PFSK-1 (cell line): ENCODE measurements at regions not wholly inside any gene's neighbourhood (a gene's known extent, or its start where the extent isn't known, plus 50 kb on each side); places are given as distances from the start of the nearest gene placed in this dataset.

ENCODE experiments used
- SIN3A ChIP-seq: IDR thresholded peaks from 2 replicates; pipeline ENCODE4 v1.6.1; 2012; ENCODE audit warnings: mild to moderate bottlenecking, low read length, moderate library complexity, borderline replicate concordance; ENCODE audit not compliant: insufficient read depth
- TF ChIP-seq, protein P1 (sequence below), 2 experiments: IDR thresholded peaks; 2 replicates each; pipeline versions ENCODE4 v1.6.1 to v1.8.0; 2011 to 2012; ENCODE audit warnings: low read depth in 2 of 2, low read length in 2 of 2, control low read depth in 1 of 2, inconsistent platforms in 1 of 2, mild to moderate bottlenecking in 1 of 2, moderate library complexity in 1 of 2; ENCODE audit not compliant: insufficient read depth in 1 of 2

DNA sequence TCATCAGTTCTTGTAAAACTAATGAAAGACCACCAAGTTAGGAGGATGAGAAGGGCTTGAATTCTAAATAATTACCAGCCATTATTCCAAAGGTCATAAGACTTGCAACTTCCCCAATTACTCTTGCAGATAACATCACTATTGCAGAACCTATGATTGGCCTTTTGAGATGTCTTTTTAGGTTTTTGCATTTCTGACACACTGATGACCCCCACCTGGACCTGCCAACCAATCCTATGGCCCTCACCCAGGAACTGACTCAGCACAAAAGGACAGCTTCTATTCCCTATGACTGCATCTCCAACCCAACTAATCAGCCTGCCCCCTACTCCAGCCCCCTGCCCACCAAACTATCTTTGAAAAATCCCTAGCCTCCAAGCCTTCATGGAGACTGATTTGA lies 111.5 kb upstream of the COPS8 start:
- TF ChIP-seq SIN3A, result no peak
- TF ChIP-seq, protein P1, sequence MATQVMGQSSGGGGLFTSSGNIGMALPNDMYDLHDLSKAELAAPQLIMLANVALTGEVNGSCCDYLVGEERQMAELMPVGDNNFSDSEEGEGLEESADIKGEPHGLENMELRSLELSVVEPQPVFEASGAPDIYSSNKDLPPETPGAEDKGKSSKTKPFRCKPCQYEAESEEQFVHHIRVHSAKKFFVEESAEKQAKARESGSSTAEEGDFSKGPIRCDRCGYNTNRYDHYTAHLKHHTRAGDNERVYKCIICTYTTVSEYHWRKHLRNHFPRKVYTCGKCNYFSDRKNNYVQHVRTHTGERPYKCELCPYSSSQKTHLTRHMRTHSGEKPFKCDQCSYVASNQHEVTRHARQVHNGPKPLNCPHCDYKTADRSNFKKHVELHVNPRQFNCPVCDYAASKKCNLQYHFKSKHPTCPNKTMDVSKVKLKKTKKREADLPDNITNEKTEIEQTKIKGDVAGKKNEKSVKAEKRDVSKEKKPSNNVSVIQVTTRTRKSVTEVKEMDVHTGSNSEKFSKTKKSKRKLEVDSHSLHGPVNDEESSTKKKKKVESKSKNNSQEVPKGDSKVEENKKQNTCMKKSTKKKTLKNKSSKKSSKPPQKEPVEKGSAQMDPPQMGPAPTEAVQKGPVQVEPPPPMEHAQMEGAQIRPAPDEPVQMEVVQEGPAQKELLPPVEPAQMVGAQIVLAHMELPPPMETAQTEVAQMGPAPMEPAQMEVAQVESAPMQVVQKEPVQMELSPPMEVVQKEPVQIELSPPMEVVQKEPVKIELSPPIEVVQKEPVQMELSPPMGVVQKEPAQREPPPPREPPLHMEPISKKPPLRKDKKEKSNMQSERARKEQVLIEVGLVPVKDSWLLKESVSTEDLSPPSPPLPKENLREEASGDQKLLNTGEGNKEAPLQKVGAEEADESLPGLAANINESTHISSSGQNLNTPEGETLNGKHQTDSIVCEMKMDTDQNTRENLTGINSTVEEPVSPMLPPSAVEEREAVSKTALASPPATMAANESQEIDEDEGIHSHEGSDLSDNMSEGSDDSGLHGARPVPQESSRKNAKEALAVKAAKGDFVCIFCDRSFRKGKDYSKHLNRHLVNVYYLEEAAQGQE (IDR thresholded peaks at IDR 0.05; ENCODE audit: insufficient read depth in 1 of 2, low read depth in 2 of 2, low read length in 2 of 2), result no peak
